ENCODE measurements at regions not wholly inside any gene's neighbourhood (a gene's known extent, or its start where the extent isn't known, plus 50 kb on each side); places are given as distances from the start of the nearest gene placed in this dataset.

GRCh38 chr11:92436034-92436920, 211.7 kb downstream of the FAT3 start:
- no peak for TF ChIP-seq POLR2AphosphoS5 (IDR thresholded peaks at IDR 0.05)
- TF ChIP-seq CTCF (IDR thresholded peaks at IDR 0.05): no peak
- TF ChIP-seq POLR2A (IDR thresholded peaks at IDR 0.05): no peak

Measured in stomach (tissue), 4 donors.